Left colon (tissue), 2 donors: ENCODE measurements at regions not wholly inside any gene's neighbourhood (a gene's known extent, or its start where the extent isn't known, plus 50 kb on each side); places are given as distances from the start of the nearest gene placed in this dataset.
"Not testable (repeated sequence)": the region's sequence is repeated elsewhere in the genome, so short reads cannot be mapped to it uniquely, and the experiment has no call there.

Experiments used
- ATAC-seq: fragments of 200-7000 bp; cut with Tn5 transposase; one replicate; pipeline ENCODE4 v1.9.1; 2020; ENCODE audit warnings: mild to moderate bottlenecking, moderate library complexity
- DNase-seq, 2 donors: peaks; one replicate each; pipeline ENCODE4 v3.0.0-alpha.2; 2020
- intact Hi-C, 2 donors: fragments of 100-400 bp; cut with DNase I in 1 of 2; cut with micrococcal nuclease in 1 of 2; formaldehyde crosslinking; loops; one replicate each; pipeline versions ENCODE4 v1.11.2 to v1.14.0; 2022; cut with DNase I, micrococcal nuclease
- donor health status: DM: no; HTN: no; CAD: no.
- donor health status: DM: yes; HTN: yes; CAD: no.

- ATAC-seq, intact Hi-C loops, DNase-seq: not testable (repeated sequence)
Measured at GRCh38 chr3:191927183-191927817, 466.3 kb downstream of the PYDC2 start.

GRCh38 chr3:191927998-191928397 is 467.0 kb downstream of the PYDC2 start:
- DNase-seq, intact Hi-C loops, ATAC-seq: not testable (repeated sequence)

GRCh38 chr3:191944835-191945234 is 483.9 kb downstream of the PYDC2 start:
- DNase-seq (no peak), ATAC-seq (no peak)
- intact Hi-C loops, result no loop called here

GRCh38 chr3:191952186-191952585 is 491.2 kb downstream of the PYDC2 start:
- ATAC-seq (no peak), DNase-seq (no peak)
- intact Hi-C loops, result no loop called here

GRCh38 chr3:191952609-191953008 is 491.6 kb downstream of the PYDC2 start:
- intact Hi-C loops, result no loop called here
- ATAC-seq (no peak), DNase-seq (no peak)

- DNase-seq (no peak), ATAC-seq (no peak)
- intact Hi-C loops, result no loop called here
Measured at GRCh38 chr3:191958980-191959671, 498.2 kb downstream of the PYDC2 start.

GRCh38 chr3:191959876-191960413 is 499.0 kb downstream of the PYDC2 start:
- intact Hi-C loops, result no loop called here
- DNase-seq, result no peak
- no peak for ATAC-seq

- DNase-seq (no peak), ATAC-seq (no peak)
- intact Hi-C loops, result no loop called here
Measured at GRCh38 chr3:191961022-191961421, 500.1 kb downstream of the PYDC2 start.

GRCh38 chr3:191961529-191961928 is 500.6 kb downstream of the PYDC2 start:
- ATAC-seq (no peak), DNase-seq (no peak)
- intact Hi-C loops, result no loop called here

GRCh38 chr3:191962324-191962723 is 501.4 kb downstream of the PYDC2 start:
- no peak for DNase-seq
- ATAC-seq, result no peak
- intact Hi-C loops, result no loop called here

GRCh38 chr3:191963182-191963581 is 502.2 kb downstream of the PYDC2 start:
- intact Hi-C loops, result no loop called here
- no peak for DNase-seq
- no peak for ATAC-seq

- no peak for ATAC-seq
- intact Hi-C loops, result no loop called here
- no peak for DNase-seq
Measured at GRCh38 chr3:191966556-191966955, 505.6 kb downstream of the PYDC2 start.

- intact Hi-C loops, result no loop called here
- ATAC-seq (no peak), DNase-seq (no peak)
Measured at GRCh38 chr3:191968299-191968698, 507.3 kb downstream of the PYDC2 start.

- DNase-seq (no peak), ATAC-seq (no peak)
- intact Hi-C loops, result no loop called here
Measured at GRCh38 chr3:191972714-191973398, 511.9 kb downstream of the PYDC2 start.

- DNase-seq, result no peak
- intact Hi-C loops, result no loop called here
- ATAC-seq, result no peak
Measured at GRCh38 chr3:191973820-191974219, 512.9 kb downstream of the PYDC2 start.

- intact Hi-C loops, result no loop called here
- ATAC-seq (no peak), DNase-seq (no peak)
Measured at GRCh38 chr3:191975936-191976335, 515.0 kb downstream of the PYDC2 start.

- DNase-seq (no peak), ATAC-seq (no peak)
- intact Hi-C loops, result no loop called here
Measured at GRCh38 chr3:191980443-191980842, 519.5 kb downstream of the PYDC2 start.

GRCh38 chr3:191982481-191982880 is 521.5 kb downstream of the PYDC2 start:
- intact Hi-C loops, result no loop called here
- ATAC-seq (no peak), DNase-seq (no peak)

GRCh38 chr3:191985691-191986090 is 524.7 kb downstream of the PYDC2 start:
- DNase-seq, result no peak
- no peak for ATAC-seq
- intact Hi-C loops, result no loop called here

GRCh38 chr3:191987831-191988350 is 526.9 kb downstream of the PYDC2 start:
- ATAC-seq (no peak), DNase-seq (no peak)
- intact Hi-C loops, result no loop called here
